Bronchial epithelial cell (primary cell): ENCODE measurements at regions not wholly inside any gene's neighbourhood (a gene's known extent, or its start where the extent isn't known, plus 50 kb on each side); places are given as distances from the start of the nearest gene placed in this dataset.

Experiments used
- DNase-seq: peaks from one replicate; pipeline ENCODE4 v3.0.0-alpha.2; 2010; ENCODE audit warnings: low read depth
- FAIRE-seq: peaks from 2 replicates; lab custom pipeline; 2011; peaks lifted over from hg19 to GRCh38; lab: Jason Lieb, UNC
- H3K27me3 ChIP-seq: 2 replicates; pipeline ENCODE4 v1.5.1; 2011; ENCODE audit warnings: low read length; ENCODE audit not compliant: control insufficient read depth, insufficient read depth
- H3K36me3 ChIP-seq: 2 replicates; pipeline ENCODE4 v1.5.1; 2011; ENCODE audit warnings: low read length; ENCODE audit not compliant: control insufficient read depth, insufficient read depth
- H3K4me3 ChIP-seq: 2 replicates; pipeline ENCODE4 v1.5.1; 2011; ENCODE audit warnings: mild to moderate bottlenecking, low read depth, low read length, control low read depth
- CTCF ChIP-seq: IDR thresholded peaks from 2 replicates; pipeline ENCODE4 v1.5.1; 2011; ENCODE audit warnings: mild to moderate bottlenecking, moderate library complexity, low read length, control low read depth, inconsistent platforms; ENCODE audit not compliant: insufficient read depth, severe bottlenecking

DNA sequence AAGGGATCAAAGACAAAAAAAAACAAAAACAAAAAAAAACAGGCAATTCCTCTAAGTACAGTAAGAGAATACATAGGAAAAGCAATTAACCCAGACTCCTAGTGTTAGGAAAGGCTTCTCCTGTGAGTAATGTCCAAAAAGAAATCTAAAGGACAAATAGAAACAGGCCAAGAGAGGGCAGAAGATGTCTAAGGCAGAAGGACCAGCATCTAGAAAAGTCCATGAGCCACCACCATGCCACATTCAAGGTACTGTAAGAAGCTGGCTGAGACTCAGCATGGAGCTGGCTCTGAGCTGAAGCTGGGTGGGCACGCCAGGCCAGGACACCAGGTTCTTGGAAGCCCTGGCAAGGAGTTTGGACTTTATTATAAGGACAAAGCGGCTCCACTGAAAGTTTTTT lies 118.1 kb upstream of the FRY start:
- Histone ChIP-seq H3K36me3 (no peaks in the 10 kb centered on the region), H3K4me3 (no peak overlapping the region), H3K27me3 (no peaks in the 10 kb centered on the region)
- no peak for DNase-seq
- FAIRE-seq, result no peak
- TF ChIP-seq CTCF, result no peak

- Histone ChIP-seq H3K27me3 (no peaks in the 10 kb centered on the region), H3K36me3 (no peaks in the 10 kb centered on the region), H3K4me3 (no peak overlapping the region)
- DNase-seq, result no peak
- FAIRE-seq, result no peak
- TF ChIP-seq CTCF, result no peak
Observed at GRCh38 chr13:31914843-31915242, 116.7 kb upstream of the FRY start.

- no peak for FAIRE-seq
- no peak for TF ChIP-seq CTCF
Observed at GRCh38 chr13:31918707-31919106, 112.9 kb upstream of the FRY start.

DNA sequence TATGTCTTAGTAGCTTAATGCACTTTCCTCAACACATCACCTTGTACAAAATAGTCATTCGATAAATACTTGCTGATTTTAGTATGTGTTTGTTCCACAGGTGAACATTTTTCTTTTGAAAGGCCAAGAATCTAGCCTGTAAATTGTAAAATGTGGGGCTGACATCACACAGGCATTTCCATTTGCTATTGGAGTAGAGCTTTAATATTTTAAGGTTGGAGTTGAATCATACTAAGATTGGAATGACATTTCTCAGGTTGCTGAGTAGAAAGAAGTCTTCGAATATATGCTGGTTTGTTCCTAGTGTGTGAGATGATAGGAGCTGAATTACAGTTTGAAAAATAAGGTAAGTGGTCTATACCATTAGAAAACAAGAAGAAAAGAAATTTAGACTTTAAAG lies 112.3 kb upstream of the FRY start:
- no peaks in the 10 kb centered on the region for H3K27me3 ChIP-seq
- no peak for TF ChIP-seq CTCF
- DNase-seq (no peak), FAIRE-seq (no peak)
- no peaks in the 10 kb centered on the region for H3K36me3 ChIP-seq
- H3K4me3 ChIP-seq, result no peak overlapping the region

More at GRCh38 chr13:31918707-31919106, 112.9 kb upstream of the FRY start:
- no peak for DNase-seq
- Histone ChIP-seq H3K4me3 (no peak overlapping the region), H3K36me3 (no peaks in the 10 kb centered on the region), H3K27me3 (no peaks in the 10 kb centered on the region)

DNA sequence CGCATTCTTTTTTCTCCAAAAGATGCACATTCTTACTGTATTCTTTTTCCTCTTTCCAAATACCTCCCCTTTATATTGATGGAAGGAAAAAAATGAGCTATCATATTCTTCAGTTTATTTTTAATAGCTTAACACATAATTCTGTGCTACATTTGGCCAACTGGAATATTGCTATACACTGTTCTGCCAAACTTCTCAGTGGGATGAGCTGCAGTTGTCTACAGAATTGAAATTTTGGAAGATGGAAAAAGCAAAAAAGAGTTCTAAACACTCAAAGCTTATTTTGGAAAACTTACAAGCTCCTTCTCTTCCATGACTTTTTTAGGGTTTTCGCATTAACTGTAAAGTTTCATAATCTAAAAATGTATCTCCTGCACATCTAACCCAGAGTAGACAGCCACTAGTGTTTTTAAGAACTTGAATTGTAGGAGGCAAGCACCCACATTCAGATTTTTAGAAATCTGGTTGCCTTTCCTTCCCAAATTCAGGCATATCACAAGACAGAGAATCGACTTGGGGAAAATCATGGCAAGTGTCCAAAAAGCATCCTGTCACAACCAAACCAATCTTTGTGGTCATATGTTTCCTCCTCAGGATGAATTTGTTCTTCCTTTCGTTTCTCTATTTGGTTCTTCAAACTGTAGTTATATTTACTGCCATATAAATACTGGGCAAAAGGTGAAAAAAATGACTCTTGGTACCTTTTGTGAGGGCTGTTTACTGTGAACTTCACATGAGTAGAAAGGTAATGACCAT lies 111.4 kb upstream of the FRY start:
- TF ChIP-seq CTCF, result no peak
- Histone ChIP-seq H3K27me3 (no peaks in the 10 kb centered on the region), H3K36me3 (no peaks in the 10 kb centered on the region), H3K4me3 (no peak overlapping the region)
- FAIRE-seq (no peak), DNase-seq (no peak)

DNA sequence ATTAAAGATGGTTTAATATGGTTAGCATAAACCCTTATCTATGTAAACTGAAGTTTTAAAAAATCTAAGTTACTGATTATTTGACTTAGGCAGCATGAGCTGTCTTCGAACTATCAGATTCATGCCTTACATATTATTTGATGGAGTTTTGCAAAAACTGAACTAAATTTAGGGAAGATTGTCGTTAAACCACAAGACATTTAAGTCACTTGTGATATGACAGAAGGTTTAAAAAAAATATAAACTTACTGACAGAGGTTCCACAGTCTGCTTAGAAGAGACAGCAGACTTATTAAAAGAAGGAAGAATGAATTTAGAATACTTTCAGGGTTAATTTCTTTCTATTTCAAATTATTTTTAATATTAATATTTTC lies 110.9 kb upstream of the FRY start:
- Histone ChIP-seq H3K27me3 (no peaks in the 10 kb centered on the region), H3K4me3 (no peak overlapping the region), H3K36me3 (no peaks in the 10 kb centered on the region)
- no peak for FAIRE-seq
- no peak for TF ChIP-seq CTCF
- DNase-seq, result no peak
